Fibroblast of gingiva (primary cell): ENCODE measurements at regions not wholly inside any gene's neighbourhood (a gene's known extent, or its start where the extent isn't known, plus 50 kb on each side); places are given as distances from the start of the nearest gene placed in this dataset.

Experiments used
- DNase-seq: peaks from one replicate; pipeline ENCODE4 v3.0.0-alpha.2; 2011; ENCODE audit warnings: low read depth

- no peak for DNase-seq
Observed at GRCh38 chr9:13552606-13553215, 273.2 kb upstream of the MPDZ start.

GRCh38 chr9:13550519-13550918 is 271.0 kb upstream of the MPDZ start:
- no peak for DNase-seq

GRCh38 chr9:13548535-13548934 is 269.0 kb upstream of the MPDZ start:
- no peak for DNase-seq

GRCh38 chr9:13535141-13535540 is 255.6 kb upstream of the MPDZ start:
- no peak for DNase-seq

GRCh38 chr9:13534006-13534405 is 254.5 kb upstream of the MPDZ start:
- DNase-seq: no peak

- DNase-seq: no peak
Observed at GRCh38 chr9:13532407-13532806, 252.9 kb upstream of the MPDZ start.

- DNase-seq: no peak
Observed at GRCh38 chr9:13529321-13530104, 250.0 kb upstream of the MPDZ start.

- no peak for DNase-seq
Observed at GRCh38 chr9:13524245-13524644, 244.8 kb upstream of the MPDZ start.

GRCh38 chr9:13520069-13520468 is 240.6 kb upstream of the MPDZ start:
- no peak for DNase-seq

- DNase-seq: peak; percentile 8
Observed at GRCh38 chr9:13513716-13514444, 234.4 kb upstream of the MPDZ start.

GRCh38 chr9:13513286-13513685 is 233.8 kb upstream of the MPDZ start:
- peak; percentile 19 for DNase-seq

- DNase-seq: no peak
Observed at GRCh38 chr9:13508681-13509080, 229.2 kb upstream of the MPDZ start.

GRCh38 chr9:13508086-13508485 is 228.6 kb upstream of the MPDZ start:
- DNase-seq: no peak

GRCh38 chr9:13505797-13506196 is 226.3 kb upstream of the MPDZ start:
- DNase-seq: no peak

- no peak for DNase-seq
Observed at GRCh38 chr9:13503599-13503998, 224.1 kb upstream of the MPDZ start.

GRCh38 chr9:13502484-13502883 is 223.0 kb upstream of the MPDZ start:
- DNase-seq: no peak

- DNase-seq: no peak
Observed at GRCh38 chr9:13501018-13501417, 221.5 kb upstream of the MPDZ start.

- DNase-seq: no peak
Observed at GRCh38 chr9:13500034-13500433, 220.5 kb upstream of the MPDZ start.

- no peak for DNase-seq
Observed at GRCh38 chr9:13493697-13494096, 214.2 kb upstream of the MPDZ start.

- DNase-seq: no peak
Observed at GRCh38 chr9:13491493-13492424, 212.3 kb upstream of the MPDZ start.

- peak; percentile 51 for DNase-seq
Observed at GRCh38 chr9:13491138-13491492, 211.6 kb upstream of the MPDZ start.

- DNase-seq: no peak
Observed at GRCh38 chr9:13487936-13488335, 208.4 kb upstream of the MPDZ start.
